COLO668 (cell line): ENCODE measurements at regions not wholly inside any gene's neighbourhood (a gene's known extent, or its start where the extent isn't known, plus 50 kb on each side); places are given as distances from the start of the nearest gene placed in this dataset.

Experiments used
- DNase-seq: peaks from one replicate; lab custom pipeline; 2025; ENCODE audit not compliant: unreplicated experiment; lab: John Stamatoyannopoulos, UW

GRCh38 chrX:137387646-137388045 lies 178.3 kb upstream of the ZIC3 start:
- no peak for DNase-seq

GRCh38 chrX:137366018-137366633 lies 199.8 kb upstream of the ZIC3 start:
- no peak for DNase-seq

- DNase-seq: no peak
Observed at GRCh38 chrX:137363559-137363958, 202.4 kb upstream of the ZIC3 start.

GRCh38 chrX:137362583-137362982 lies 203.3 kb upstream of the ZIC3 start:
- no peak for DNase-seq

GRCh38 chrX:137354851-137355250 lies 211.1 kb upstream of the ZIC3 start:
- no peak for DNase-seq

- no peak for DNase-seq
Observed at GRCh38 chrX:137353404-137353803, 212.5 kb upstream of the ZIC3 start.

GRCh38 chrX:137352101-137352660 lies 213.7 kb upstream of the ZIC3 start:
- DNase-seq: no peak

GRCh38 chrX:137342969-137343368 lies 223.0 kb upstream of the ZIC3 start:
- DNase-seq: no peak

- no peak for DNase-seq
Observed at GRCh38 chrX:137313627-137314026, 252.3 kb upstream of the ZIC3 start.

- DNase-seq: no peak
Observed at GRCh38 chrX:137305404-137305803, 260.5 kb upstream of the ZIC3 start.

GRCh38 chrX:137297167-137297566 lies 263.4 kb upstream of the GPR101 start:
- DNase-seq: no peak

- DNase-seq: no peak
Observed at GRCh38 chrX:137290011-137290410, 256.2 kb upstream of the GPR101 start.

- DNase-seq: no peak
Observed at GRCh38 chrX:137287191-137287590, 253.4 kb upstream of the GPR101 start.

GRCh38 chrX:137286423-137286822 lies 252.6 kb upstream of the GPR101 start:
- no peak for DNase-seq

GRCh38 chrX:137278825-137279224 lies 245.0 kb upstream of the GPR101 start:
- no peak for DNase-seq

GRCh38 chrX:137263374-137263773 lies 229.6 kb upstream of the GPR101 start:
- no peak for DNase-seq

GRCh38 chrX:137245183-137245582 lies 211.4 kb upstream of the GPR101 start:
- DNase-seq: no peak

GRCh38 chrX:137236837-137237236 lies 203.0 kb upstream of the GPR101 start:
- no peak for DNase-seq

GRCh38 chrX:137234651-137235402 lies 201.0 kb upstream of the GPR101 start:
- DNase-seq: no peak

- no peak for DNase-seq
Observed at GRCh38 chrX:137233478-137233877, 199.7 kb upstream of the GPR101 start.

- DNase-seq: no peak
Observed at GRCh38 chrX:137227151-137227550, 193.4 kb upstream of the GPR101 start.

- DNase-seq: no peak
Observed at GRCh38 chrX:137215467-137215866, 181.7 kb upstream of the GPR101 start.
